Endothelial cell of umbilical vein (primary cell): ENCODE measurements at regions not wholly inside any gene's neighbourhood (a gene's known extent, or its start where the extent isn't known, plus 50 kb on each side); places are given as distances from the start of the nearest gene placed in this dataset.

Experiments used
- BruUV-seq: library from RNA; stranded (reverse); fragments of 400-500 nt; replicated peaks from 2 replicates; lab custom pipeline; 2021; lab: Mats Ljungman, UMichigan
- CTCF ChIA-PET: fragments of 300-600, 350-600 bp; sonication (Branson Sonifier 250); formaldehyde crosslinking; loops from one replicate; lab custom pipeline; 2021; ENCODE audit warnings: antibody characterized with exemption, inconsistent platforms; lab: Charles Lee
- POLR2A ChIA-PET: fragments of 300-600, 350-600 bp; sonication (Branson Sonifier 250); formaldehyde crosslinking; loops from one replicate; lab custom pipeline; 2021; ENCODE audit warnings: antibody characterized with exemption, inconsistent platforms; lab: Charles Lee
- DNase-seq: peaks from one replicate; pipeline ENCODE4 v3.0.0-alpha.2; 2011; ENCODE audit warnings: low read depth, low spot score
- FAIRE-seq: peaks from 2 replicates; lab custom pipeline; 2011; peaks lifted over from hg19 to GRCh38; lab: Jason Lieb, UNC
- H2AFZ ChIP-seq: 2 replicates; pipeline ENCODE4 v1.6.0; 2012; ENCODE audit warnings: low read depth, low read length, control low read depth, inconsistent platforms
- H3K27ac ChIP-seq: 2 replicates; pipeline ENCODE4 v1.5.1; 2011; ENCODE audit warnings: low read depth, mild to moderate bottlenecking, control low read depth, low read length, moderate library complexity; ENCODE audit not compliant: insufficient read depth
- H3K27me3 ChIP-seq, 2 experiments: 2 replicates each; pipeline versions ENCODE4 v1.6.0 to v1.6.1; 2011; ENCODE audit warnings: low read length in 2 of 2, mixed read lengths in 1 of 2; ENCODE audit not compliant: control insufficient read depth in 2 of 2, insufficient read depth in 2 of 2
- H3K36me3 ChIP-seq, 2 experiments: 2 replicates in 1 of 2; 3 replicates in 1 of 2; pipeline ENCODE4 v1.5.1; 2011; ENCODE audit warnings: low read length in 2 of 2, mild to moderate bottlenecking in 1 of 2, moderate library complexity in 1 of 2; ENCODE audit not compliant: control insufficient read depth in 2 of 2, insufficient read depth in 2 of 2; ENCODE audit errors: extremely low read depth in 1 of 2
- H3K4me1 ChIP-seq: 3 replicates; pipeline ENCODE4 v1.5.1; 2011; ENCODE audit warnings: mild to moderate bottlenecking, low read length; ENCODE audit not compliant: control insufficient read depth, insufficient read depth; ENCODE audit errors: extremely low read depth
- H3K4me2 ChIP-seq: 2 replicates; pipeline ENCODE4 v1.6.1; 2011; ENCODE audit warnings: low read length, control low read depth, mixed read lengths; ENCODE audit not compliant: insufficient read depth
- H3K4me3 ChIP-seq, 3 experiments: fragments of 200-600 bp in 1 of 3; sonication (generic), shearing (Covaris generic) in 1 of 3; replicated peaks in 1 of 3; 2 replicates each; pipeline ENCODE4 v1.5.1; 2011 to 2016; ENCODE audit warnings: control low read depth in 3 of 3, low read length in 3 of 3, mild to moderate bottlenecking in 2 of 3, inconsistent platforms in 1 of 3, low read depth in 1 of 3, moderate library complexity in 1 of 3; ENCODE audit not compliant: insufficient read depth in 1 of 3
- H3K79me2 ChIP-seq: 2 replicates; pipeline ENCODE4 v1.6.0; 2012; ENCODE audit warnings: low read length, inconsistent platforms; ENCODE audit not compliant: control insufficient read depth, insufficient read depth
- H3K9ac ChIP-seq: replicated peaks from 2 replicates; pipeline ENCODE3; 2011; ENCODE audit warnings: low read length, control low read depth; ENCODE audit not compliant: insufficient read depth; ENCODE audit errors: extremely low read depth
- H3K9me1 ChIP-seq: replicated peaks from 3 replicates; pipeline ENCODE4 v1.6.0; 2011; ENCODE audit warnings: mild to moderate bottlenecking, low read length; ENCODE audit not compliant: control insufficient read depth, insufficient read depth; ENCODE audit errors: extremely low read depth
- H3K9me3 ChIP-seq: replicated peaks from 2 replicates; pipeline ENCODE4 v1.5.1; 2012; ENCODE audit warnings: low read length, inconsistent platforms; ENCODE audit not compliant: control insufficient read depth, insufficient read depth
- H4K20me1 ChIP-seq: replicated peaks from 2 replicates; pipeline ENCODE3; 2011; ENCODE audit warnings: mild to moderate bottlenecking, low read length; ENCODE audit not compliant: control insufficient read depth, insufficient read depth; ENCODE audit errors: extremely low read depth
- CTCF ChIP-seq, 2 donors: IDR thresholded peaks; 1 replicate in 1 of 2; 2 replicates in 1 of 2; pipeline ENCODE4 v1.5.1; 2011; ENCODE audit warnings: low read length in 2 of 2, mild to moderate bottlenecking in 2 of 2, moderate library complexity in 2 of 2, control low read depth in 1 of 2, inconsistent platforms in 1 of 2, low read depth in 1 of 2; ENCODE audit not compliant: insufficient read depth in 1 of 2; ENCODE audit errors: extremely low read depth in 1 of 2
- EZH2 ChIP-seq: IDR thresholded peaks from 2 replicates; pipeline ENCODE4 v1.6.1; 2012; ENCODE audit warnings: borderline replicate concordance, low read depth, mild to moderate bottlenecking, moderate library complexity, low read length, inconsistent platforms; ENCODE audit not compliant: severe bottlenecking
- FOS ChIP-seq: IDR thresholded peaks from 2 replicates; pipeline ENCODE4 v1.6.1; 2011; ENCODE audit warnings: mild to moderate bottlenecking, low read length, moderate library complexity, borderline replicate concordance; ENCODE audit not compliant: insufficient read depth
- GATA2 ChIP-seq: IDR thresholded peaks from 2 replicates; pipeline ENCODE4 v1.7.0; 2011; ENCODE audit warnings: low read depth, mild to moderate bottlenecking, moderate library complexity, mixed read lengths, low read length; ENCODE audit not compliant: insufficient read length, insufficient read depth
- JUN ChIP-seq: IDR thresholded peaks from 2 replicates; pipeline ENCODE4 v1.6.1; 2011; ENCODE audit warnings: borderline replicate concordance, low read depth; ENCODE audit not compliant: insufficient read length, insufficient read depth
- MAX ChIP-seq: IDR thresholded peaks from 2 replicates; pipeline ENCODE4 v1.6.1; 2011; ENCODE audit not compliant: insufficient read depth, insufficient read length
- MYC ChIP-seq: IDR thresholded peaks from one replicate; pipeline ENCODE4 v1.6.1; 2011; ENCODE audit warnings: mild to moderate bottlenecking, low read depth, low read length
- POLR2A ChIP-seq: IDR thresholded peaks from 2 replicates; pipeline ENCODE4 v1.6.1; 2012; ENCODE audit warnings: low read depth, mild to moderate bottlenecking, control low read depth, low read length
- POLR2AphosphoS5 ChIP-seq: IDR thresholded peaks from 2 replicates; pipeline ENCODE4 v1.6.1; 2012; ENCODE audit warnings: low read depth, mild to moderate bottlenecking, control low read depth, low read length, moderate library complexity; ENCODE audit not compliant: insufficient read depth
- dilution Hi-C: fragments of 300-500 bp; cut with MboI; formaldehyde crosslinking; loops from one replicate; pipeline ENCODE4 v1.15.0; 2019; ENCODE audit warnings: low sequenced_read_pairs; ENCODE audit not compliant: extremely low pct_ligation_motif_present
- intact Hi-C: fragments of 100-400 bp; cut with micrococcal nuclease; formaldehyde crosslinking; loops from one replicate; pipeline ENCODE4 v1.10.0; 2022

GRCh38 chr20:53655625-53656292 is 62.1 kb upstream of the ZNF217 start:
- no peak overlapping the region for H3K27ac ChIP-seq
- peaks cover 5% of the 10 kb centered on the region for H3K4me1 ChIP-seq
- no peaks in the 10 kb centered on the region for H3K9me1 ChIP-seq
- no peak for FAIRE-seq
- H3K4me2 ChIP-seq = no peak overlapping the region
- intact Hi-C loops (loop anchor here (5.0 kb wide), 1 partner anchor 63 kb away; the partner anchor contains the start of gene ZNF217), dilution Hi-C loops (no loop called here)
- POLR2A ChIA-PET = no interaction called here
- BruUV-seq = no TSS peak
- H4K20me1 ChIP-seq = no peaks in the 10 kb centered on the region
- no peaks in the 10 kb centered on the region for H3K36me3 ChIP-seq
- H3K27me3 ChIP-seq = no peaks in the 10 kb centered on the region
- no peak overlapping the region for H3K9ac ChIP-seq
- no peak for DNase-seq
- CTCF ChIA-PET = no interaction called here
- H3K79me2 ChIP-seq = no peaks in the 10 kb centered on the region
- H3K4me3 ChIP-seq = no peak overlapping the region
- H3K9me3 ChIP-seq = no peaks in the 10 kb centered on the region
- TF ChIP-seq EZH2 = no peak
- no peak for TF ChIP-seq POLR2A
- no peak for TF ChIP-seq MYC
- TF ChIP-seq MAX = no peak
- TF ChIP-seq CTCF (IDR thresholded peaks at IDR 0.05; ENCODE audit: extremely low read depth in 1 of 2, insufficient read depth in 1 of 2, low read depth in 1 of 2, low read length in 2 of 2) = no peak
- no peak for TF ChIP-seq FOS
- no peak for TF ChIP-seq POLR2AphosphoS5
- no peak for TF ChIP-seq GATA2
- TF ChIP-seq JUN = no peak
- H2AFZ ChIP-seq = no peak overlapping the region
